AG08396 (cell line): ENCODE measurements at regions not wholly inside any gene's neighbourhood (a gene's known extent, or its start where the extent isn't known, plus 50 kb on each side); places are given as distances from the start of the nearest gene placed in this dataset.
"Not testable (repeated sequence)": the region's sequence is repeated elsewhere in the genome, so short reads cannot be mapped to it uniquely, and the experiment has no call there.

Experiments
- DNase-seq: peaks from one replicate; pipeline ENCODE4 v3.0.0; 2012; ENCODE audit warnings: low spot score, mixed read lengths

- DNase-seq = no peak
Measured at GRCh38 chr13:61358599-61358998, 57.0 kb downstream of the PCDH20 start.

- DNase-seq = no peak
Measured at GRCh38 chr13:61350341-61350740, 65.3 kb downstream of the PCDH20 start.

- DNase-seq = no peak
Measured at GRCh38 chr13:61339054-61339621, 76.5 kb downstream of the PCDH20 start.

- no peak for DNase-seq
Measured at GRCh38 chr13:61316647-61317046, 99.0 kb downstream of the PCDH20 start.

GRCh38 chr13:61294467-61295191 lies 121.0 kb downstream of the PCDH20 start:
- no peak for DNase-seq

- DNase-seq = no peak
Measured at GRCh38 chr13:61286148-61286745, 129.4 kb downstream of the PCDH20 start.

GRCh38 chr13:61277586-61278276 lies 137.9 kb downstream of the PCDH20 start:
- DNase-seq = no peak

- DNase-seq = no peak
Measured at GRCh38 chr13:61277088-61277487, 138.6 kb downstream of the PCDH20 start.

- no peak for DNase-seq
Measured at GRCh38 chr13:61276401-61276800, 139.2 kb downstream of the PCDH20 start.

- DNase-seq = no peak
Measured at GRCh38 chr13:61275736-61276135, 139.9 kb downstream of the PCDH20 start.

GRCh38 chr13:61275251-61275650 lies 140.4 kb downstream of the PCDH20 start:
- no peak for DNase-seq

- not testable (repeated sequence) for DNase-seq
Measured at GRCh38 chr13:61266896-61267295, 148.8 kb downstream of the PCDH20 start.

GRCh38 chr13:61261746-61262472 lies 153.7 kb downstream of the PCDH20 start:
- no peak for DNase-seq

GRCh38 chr13:61258185-61258584 lies 157.5 kb downstream of the PCDH20 start:
- no peak for DNase-seq

GRCh38 chr13:61255040-61255796 lies 160.4 kb downstream of the PCDH20 start:
- DNase-seq = no peak

- DNase-seq = no peak
Measured at GRCh38 chr13:61253105-61253877, 162.4 kb downstream of the PCDH20 start.

GRCh38 chr13:61252213-61252612 lies 163.4 kb downstream of the PCDH20 start:
- no peak for DNase-seq

- DNase-seq = no peak
Measured at GRCh38 chr13:61247149-61247936, 168.3 kb downstream of the PCDH20 start.

GRCh38 chr13:61246351-61246750 lies 169.3 kb downstream of the PCDH20 start:
- DNase-seq = no peak

GRCh38 chr13:61215601-61216000 lies 200.0 kb downstream of the PCDH20 start:
- no peak for DNase-seq
